HG02678 (cell line): ENCODE measurements at regions not wholly inside any gene's neighbourhood (a gene's known extent, or its start where the extent isn't known, plus 50 kb on each side); places are given as distances from the start of the nearest gene placed in this dataset.

Source experiments
- ATAC-seq: cut with Tn5 transposase; IDR thresholded peaks from one replicate; pipeline ENCODE4 v1.9.1; 2021; ENCODE audit warnings: mild to moderate bottlenecking, moderate library complexity; ENCODE audit not compliant: unreplicated experiment

- ATAC-seq = no peak
Measured at GRCh38 chr2:34373586-34374233, 774.6 kb upstream of the FAM98A start.

DNA sequence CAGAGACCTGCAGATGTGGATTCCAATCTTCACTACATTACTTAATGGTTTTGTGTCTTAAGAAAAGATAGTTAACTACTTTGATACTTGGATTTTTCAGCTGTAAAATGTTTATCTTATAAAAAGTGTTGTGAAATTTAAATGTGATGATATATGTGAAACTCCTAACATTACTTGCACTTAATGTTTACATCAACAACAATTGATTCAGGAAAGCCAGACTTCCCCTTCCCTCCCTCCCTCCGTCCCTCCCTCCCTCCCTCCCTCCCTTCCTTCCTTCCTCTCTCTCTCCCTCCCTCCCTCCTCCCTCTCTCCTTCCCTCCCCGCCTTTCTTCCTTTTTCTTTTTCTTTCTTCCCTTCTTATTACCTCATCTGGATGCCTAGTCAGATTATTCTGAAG is 773.9 kb upstream of the FAM98A start:
- no peak for ATAC-seq

- no peak for ATAC-seq
Measured at GRCh38 chr2:34371711-34372110, 772.6 kb upstream of the FAM98A start.

GRCh38 chr2:34368304-34368703 is 769.2 kb upstream of the FAM98A start:
- no peak for ATAC-seq

DNA sequence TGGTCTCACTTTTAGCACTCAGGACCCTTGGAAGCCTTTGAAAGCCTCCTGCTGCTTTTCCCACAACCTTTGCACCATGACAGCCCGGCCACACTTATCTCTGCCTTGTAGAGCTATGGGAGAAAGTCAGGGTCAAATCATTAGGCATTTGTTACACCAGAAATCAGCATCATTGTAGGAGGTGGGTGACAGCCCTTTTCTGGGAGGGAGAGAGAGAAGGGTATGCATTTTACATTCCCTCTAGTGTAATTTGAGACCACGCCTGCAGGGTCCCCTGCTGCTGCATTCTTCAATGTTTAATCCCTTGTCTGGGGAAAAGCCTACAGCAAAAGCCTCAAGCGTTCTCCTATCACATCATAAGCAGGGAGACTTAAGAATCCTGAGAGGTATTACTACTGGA is 766.8 kb upstream of the FAM98A start:
- no peak for ATAC-seq

GRCh38 chr2:34365512-34365911 is 766.4 kb upstream of the FAM98A start:
- no peak for ATAC-seq

DNA sequence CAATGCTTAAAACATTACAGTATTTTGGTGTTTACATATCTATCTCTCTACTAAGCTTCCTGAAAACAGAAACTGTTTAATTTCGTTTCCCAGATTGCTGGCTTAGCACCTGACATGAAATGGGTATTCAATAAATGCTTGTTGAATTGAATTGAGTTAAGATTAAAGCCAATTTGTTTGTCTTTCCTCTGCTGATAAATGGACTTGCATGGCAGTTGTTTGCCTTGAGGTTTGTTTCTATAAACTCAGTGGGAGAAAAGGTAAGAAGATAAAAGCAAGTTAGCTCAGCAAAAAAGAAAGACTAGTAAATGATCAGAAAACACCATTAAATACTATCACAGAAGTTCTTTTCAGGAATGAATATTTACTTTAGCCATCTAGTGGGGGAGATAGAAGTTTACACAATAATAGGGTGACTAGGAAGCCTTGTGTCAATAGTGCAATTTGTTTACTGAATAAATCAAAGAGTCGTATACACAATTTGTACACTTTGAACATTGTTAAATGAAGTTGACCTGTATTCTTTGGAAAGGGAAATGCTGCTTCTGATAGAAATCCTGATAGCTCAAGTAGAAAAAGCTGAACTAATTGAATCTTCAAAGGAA is 754.5 kb upstream of the FAM98A start:
- ATAC-seq = no peak

DNA sequence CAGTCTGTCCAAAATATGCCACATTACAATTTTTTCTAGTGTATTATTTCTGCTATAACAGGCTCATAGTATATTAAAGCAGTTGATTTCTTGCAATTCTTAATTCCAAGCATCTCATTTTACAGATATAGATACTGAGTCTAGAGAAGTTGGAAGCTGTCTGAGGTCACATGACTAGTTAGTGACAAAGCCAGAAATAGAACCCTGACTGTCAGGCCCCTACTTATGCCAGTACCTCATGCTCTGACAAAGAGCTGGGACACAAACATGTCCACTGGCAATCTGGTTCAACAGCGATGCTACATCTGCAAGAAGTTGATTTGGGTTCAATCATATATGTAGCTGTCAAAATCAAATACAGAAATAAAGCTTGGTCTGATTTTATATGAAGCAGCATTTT is 750.4 kb upstream of the FAM98A start:
- ATAC-seq = no peak

GRCh38 chr2:34345030-34345429 is 745.9 kb upstream of the FAM98A start:
- no peak for ATAC-seq

- no peak for ATAC-seq
Measured at GRCh38 chr2:34340307-34340706, 741.2 kb upstream of the FAM98A start.

- ATAC-seq = no peak
Measured at GRCh38 chr2:34337735-34338134, 738.6 kb upstream of the FAM98A start.

DNA sequence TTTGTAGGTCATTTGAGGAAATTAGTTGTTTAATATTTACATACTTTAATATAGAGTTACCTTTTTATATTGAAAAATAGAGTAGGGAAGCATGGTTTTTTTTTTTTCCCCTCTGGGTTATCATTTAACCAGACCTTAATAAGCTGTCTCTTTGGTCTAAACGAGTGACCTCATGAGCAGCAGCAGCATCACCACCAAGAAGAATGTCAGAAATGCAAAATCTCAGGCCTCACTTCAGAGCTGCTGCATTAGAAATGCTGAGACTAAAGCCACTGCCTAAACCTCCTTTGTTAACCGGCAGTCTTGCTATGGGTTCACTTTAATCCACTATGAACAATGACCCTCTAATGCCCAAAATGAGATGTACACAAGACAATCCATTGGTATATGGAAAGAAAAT is 733.7 kb upstream of the FAM98A start:
- no peak for ATAC-seq

DNA sequence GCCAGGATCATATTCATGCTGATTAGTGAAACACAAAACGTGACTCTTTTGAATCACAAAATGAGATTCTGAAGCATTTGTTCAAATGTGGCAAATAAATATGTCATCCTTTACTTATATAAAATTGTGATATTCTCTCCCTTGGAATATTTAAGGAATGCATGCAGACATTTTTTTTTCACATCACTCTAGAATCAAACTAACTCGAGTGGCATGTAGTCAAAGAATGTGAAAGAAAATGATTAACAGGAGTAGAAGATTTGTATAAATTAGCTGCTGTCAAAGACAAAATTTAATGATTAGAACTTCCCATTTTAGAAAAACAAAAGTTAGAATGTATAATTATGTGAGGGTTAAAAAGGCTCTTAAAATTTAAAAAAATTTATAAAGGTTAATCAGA is 721.0 kb upstream of the FAM98A start:
- no peak for ATAC-seq

- ATAC-seq = no peak
Measured at GRCh38 chr2:34317797-34318196, 718.7 kb upstream of the FAM98A start.

- ATAC-seq = no peak
Measured at GRCh38 chr2:34316788-34317187, 717.7 kb upstream of the FAM98A start.

DNA sequence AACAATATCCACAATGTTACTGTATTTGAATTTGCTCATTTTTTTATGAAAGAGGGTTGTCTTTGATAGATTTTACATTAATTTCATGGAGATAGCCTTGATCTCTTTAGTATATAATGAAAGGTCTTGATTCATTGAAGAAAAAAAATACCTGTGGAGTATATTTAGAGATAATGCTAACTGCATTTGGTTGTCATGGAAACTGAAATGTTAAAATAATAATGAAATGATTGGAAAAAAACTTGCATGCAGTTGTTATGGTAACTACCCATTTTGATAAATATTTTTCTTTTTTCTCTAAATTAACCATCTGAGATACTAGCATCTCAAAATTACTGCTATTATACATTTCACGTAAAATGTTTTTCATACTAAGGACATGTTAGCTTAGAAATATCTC is 712.7 kb upstream of the FAM98A start:
- ATAC-seq = no peak

- no peak for ATAC-seq
Measured at GRCh38 chr2:34308140-34308539, 709.0 kb upstream of the FAM98A start.

DNA sequence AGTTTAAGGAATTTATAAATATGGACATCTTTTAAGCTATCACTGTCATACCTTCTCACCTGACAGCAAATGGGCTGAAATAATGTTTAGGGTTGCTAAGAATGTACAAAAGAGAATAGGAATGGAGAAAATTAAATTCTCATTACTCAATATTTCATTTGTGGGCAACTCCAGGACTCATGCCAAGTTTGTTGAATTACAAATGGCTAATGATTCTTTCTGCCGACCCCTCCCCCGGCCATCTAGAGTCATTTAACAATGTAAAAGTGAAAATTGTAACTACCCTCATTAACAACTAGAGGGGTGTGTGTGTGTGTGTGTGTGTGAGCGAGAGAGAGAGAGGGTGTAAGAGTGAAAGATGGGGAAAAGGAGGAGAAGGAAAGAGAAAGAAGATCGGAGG is 708.5 kb upstream of the FAM98A start:
- ATAC-seq = no peak

DNA sequence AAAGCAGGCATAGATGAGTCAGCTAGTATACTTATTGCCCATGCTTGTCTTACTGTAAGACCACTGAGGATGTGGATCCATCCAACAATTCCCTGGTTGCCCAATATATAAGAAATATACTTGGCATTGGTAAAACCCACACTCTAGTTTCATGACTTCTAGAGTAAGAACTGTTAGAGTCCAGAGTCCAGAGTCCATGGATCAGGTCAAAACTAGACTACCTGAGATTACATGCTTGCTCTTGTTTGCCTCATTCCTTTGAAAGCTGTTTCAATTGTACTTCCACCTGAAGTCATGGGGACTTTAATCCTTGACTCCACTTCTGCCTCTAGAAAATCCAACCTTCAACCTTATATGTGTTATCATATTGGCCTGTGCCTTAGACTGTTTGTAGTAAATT is 707.6 kb upstream of the FAM98A start:
- ATAC-seq = no peak

DNA sequence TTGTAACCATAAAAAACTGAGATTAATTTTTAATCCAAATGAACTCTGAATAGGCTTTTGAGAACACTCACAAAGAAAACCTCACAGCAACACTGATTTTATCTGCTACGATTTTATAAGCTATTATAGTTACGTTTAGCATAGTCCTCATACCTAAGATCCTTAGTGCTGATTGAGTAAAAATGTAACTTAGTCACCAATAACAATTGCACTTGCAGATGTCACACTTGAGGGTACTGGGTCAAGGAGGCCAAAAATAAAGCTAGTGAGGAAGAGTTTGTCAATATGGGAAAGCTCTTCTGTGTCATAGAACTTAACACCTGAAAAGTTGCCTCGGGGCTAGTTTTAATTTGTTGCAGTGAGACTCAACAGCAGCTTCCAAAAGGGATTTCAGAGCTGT is 706.5 kb upstream of the FAM98A start:
- no peak for ATAC-seq

GRCh38 chr2:34294961-34295360 is 695.9 kb upstream of the FAM98A start:
- no peak for ATAC-seq

DNA sequence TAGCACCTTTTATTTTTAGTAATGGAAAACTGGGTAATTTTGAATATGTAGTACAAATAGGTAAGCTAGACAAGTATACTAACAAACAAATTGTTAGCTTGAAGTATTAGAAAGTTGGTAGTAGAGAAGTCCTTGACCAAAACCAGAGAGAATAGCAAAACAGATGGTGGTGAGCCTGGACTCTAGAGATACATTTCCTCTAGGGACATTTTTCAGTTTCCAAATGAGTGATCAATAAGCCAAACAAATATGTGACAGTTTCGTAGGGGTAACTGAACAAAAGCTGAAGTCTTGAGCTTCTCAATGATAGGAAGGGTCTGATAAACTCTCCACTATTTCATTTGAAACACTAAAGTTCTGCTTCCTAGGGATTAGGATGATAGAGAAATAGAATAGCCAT is 692.0 kb upstream of the FAM98A start:
- ATAC-seq = peak; percentile 70

GRCh38 chr2:34288016-34288415 is 688.9 kb upstream of the FAM98A start:
- no peak for ATAC-seq
